Hepatocyte (in vitro differentiated cells): ENCODE measurements at regions not wholly inside any gene's neighbourhood (a gene's known extent, or its start where the extent isn't known, plus 50 kb on each side); places are given as distances from the start of the nearest gene placed in this dataset.

Source experiments
- DNase-seq: peaks from one replicate; pipeline ENCODE4 v3.0.0-alpha.2; 2016; ENCODE audit warnings: low spot score
- H2AFZ ChIP-seq: fragments of 200-600 bp; sonication (generic); 2 replicates; pipeline ENCODE4 v1.6.0; 2016; ENCODE audit warnings: antibody characterized with exemption, mild to moderate bottlenecking
- H3K27ac ChIP-seq: fragments of 200-600 bp; sonication (generic); 2 replicates; pipeline ENCODE4 v1.5.1; 2016; ENCODE audit warnings: mild to moderate bottlenecking
- H3K27me3 ChIP-seq: fragments of 200-600 bp; sonication (generic); 2 replicates; pipeline ENCODE4 v1.6.1; 2016
- H3K36me3 ChIP-seq: fragments of 200-600 bp; sonication (generic); replicated peaks from 2 replicates; pipeline ENCODE4 v1.5.1; 2016; ENCODE audit warnings: low read depth; ENCODE audit not compliant: insufficient read depth
- H3K4me1 ChIP-seq: fragments of 200-600 bp; sonication (generic); 2 replicates; pipeline ENCODE4 v1.5.1; 2016; ENCODE audit warnings: mild to moderate bottlenecking, moderate library complexity; ENCODE audit not compliant: insufficient read depth
- H3K4me2 ChIP-seq: fragments of 200-600 bp; sonication (generic); 2 replicates; pipeline ENCODE4 v1.6.0; 2016
- H3K4me3 ChIP-seq: fragments of 200-600 bp; sonication (generic); 2 replicates; pipeline ENCODE4 v1.5.1; 2016; ENCODE audit warnings: mild to moderate bottlenecking
- H3K79me2 ChIP-seq: fragments of 200-600 bp; sonication (generic); 2 replicates; pipeline ENCODE4 v1.6.0; 2017; ENCODE audit warnings: mild to moderate bottlenecking
- H3K9me2 ChIP-seq: fragments of 200-600 bp; sonication (generic); replicated peaks from 2 replicates; pipeline ENCODE4 v1.6.0; 2017; ENCODE audit warnings: mild to moderate bottlenecking; ENCODE audit not compliant: insufficient read depth
- H3K9me3 ChIP-seq: fragments of 200-600 bp; sonication (generic); 2 replicates; pipeline ENCODE4 v1.5.1; 2016; ENCODE audit warnings: low read depth, mild to moderate bottlenecking
- H4K20me1 ChIP-seq: fragments of 200-600 bp; sonication (generic); 2 replicates; pipeline ENCODE4 v1.6.0; 2016; ENCODE audit warnings: mild to moderate bottlenecking; ENCODE audit not compliant: insufficient read depth, poor library complexity, severe bottlenecking
- EZH2 ChIP-seq: fragments of 200-600 bp; sonication (generic); IDR thresholded peaks from 2 replicates; pipeline ENCODE4 v1.6.1; 2016; ENCODE audit warnings: antibody characterized with exemption, mild to moderate bottlenecking, borderline replicate concordance
- EZH2phosphoT487 ChIP-seq: fragments of 200-600 bp; sonication (generic); IDR thresholded peaks from one replicate; pipeline ENCODE4 v1.6.1; 2018; ENCODE audit warnings: antibody characterized with exemption, mild to moderate bottlenecking, low read depth, moderate library complexity; ENCODE audit not compliant: unreplicated experiment, severe bottlenecking
- WGBS: methylation state at CpG from one replicate; pipeline ENCODE4 v1.1.6; 2016; ENCODE audit warnings: low lambda C conversion rate; ENCODE audit errors: missing lambda C conversion rate; 5-methylcytosine and 5-hydroxymethylcytosine counted together
- TF ChIP-seq, protein P1 (sequence below): fragments of 200-600 bp; sonication (generic); IDR thresholded peaks from 2 replicates; pipeline ENCODE4 v1.5.1; 2016; ENCODE audit warnings: antibody characterized with exemption, mild to moderate bottlenecking; ENCODE audit not compliant: poor library complexity

DNA sequence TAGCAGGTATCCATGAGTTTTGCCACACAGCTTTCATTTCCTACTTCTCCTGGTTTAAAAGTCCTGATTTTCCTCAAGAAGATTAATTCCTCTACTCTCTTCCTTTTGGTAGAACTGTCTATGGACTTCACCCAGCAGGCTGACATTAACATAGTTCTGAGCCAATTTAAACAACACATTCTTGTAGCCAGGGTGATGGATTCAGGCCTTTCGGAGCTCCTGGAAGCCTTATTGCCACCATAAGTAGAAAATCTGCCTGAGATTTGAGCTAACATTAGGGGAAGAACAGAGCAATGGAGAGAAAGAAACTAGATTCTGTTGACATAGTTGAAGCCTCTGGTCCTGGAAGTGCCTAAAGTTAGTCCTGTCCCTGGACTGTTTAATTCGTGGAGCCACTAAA lies 449.8 kb downstream of the TAFA4 start:
- Histone ChIP-seq H3K9me2 (no peaks in the 10 kb centered on the region), H4K20me1 (no peaks in the 10 kb centered on the region), H3K36me3 (no peaks in the 10 kb centered on the region), H3K4me1 (no peaks in the 10 kb centered on the region), H2AFZ (no peak overlapping the region), H3K4me3 (no peak overlapping the region), H3K4me2 (no peak overlapping the region), H3K79me2 (no peaks in the 10 kb centered on the region), H3K27me3 (no peaks in the 10 kb centered on the region), H3K9me3 (no peaks in the 10 kb centered on the region), H3K27ac (no peak overlapping the region)
- 90% methylated on average over 2 of the region's 2 CpGs for WGBS
- no peak for DNase-seq
- TF ChIP-seq, protein P1, sequence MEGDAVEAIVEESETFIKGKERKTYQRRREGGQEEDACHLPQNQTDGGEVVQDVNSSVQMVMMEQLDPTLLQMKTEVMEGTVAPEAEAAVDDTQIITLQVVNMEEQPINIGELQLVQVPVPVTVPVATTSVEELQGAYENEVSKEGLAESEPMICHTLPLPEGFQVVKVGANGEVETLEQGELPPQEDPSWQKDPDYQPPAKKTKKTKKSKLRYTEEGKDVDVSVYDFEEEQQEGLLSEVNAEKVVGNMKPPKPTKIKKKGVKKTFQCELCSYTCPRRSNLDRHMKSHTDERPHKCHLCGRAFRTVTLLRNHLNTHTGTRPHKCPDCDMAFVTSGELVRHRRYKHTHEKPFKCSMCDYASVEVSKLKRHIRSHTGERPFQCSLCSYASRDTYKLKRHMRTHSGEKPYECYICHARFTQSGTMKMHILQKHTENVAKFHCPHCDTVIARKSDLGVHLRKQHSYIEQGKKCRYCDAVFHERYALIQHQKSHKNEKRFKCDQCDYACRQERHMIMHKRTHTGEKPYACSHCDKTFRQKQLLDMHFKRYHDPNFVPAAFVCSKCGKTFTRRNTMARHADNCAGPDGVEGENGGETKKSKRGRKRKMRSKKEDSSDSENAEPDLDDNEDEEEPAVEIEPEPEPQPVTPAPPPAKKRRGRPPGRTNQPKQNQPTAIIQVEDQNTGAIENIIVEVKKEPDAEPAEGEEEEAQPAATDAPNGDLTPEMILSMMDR = no peak
- TF ChIP-seq EZH2phosphoT487 = no peak
- TF ChIP-seq EZH2 = no peak

DNA sequence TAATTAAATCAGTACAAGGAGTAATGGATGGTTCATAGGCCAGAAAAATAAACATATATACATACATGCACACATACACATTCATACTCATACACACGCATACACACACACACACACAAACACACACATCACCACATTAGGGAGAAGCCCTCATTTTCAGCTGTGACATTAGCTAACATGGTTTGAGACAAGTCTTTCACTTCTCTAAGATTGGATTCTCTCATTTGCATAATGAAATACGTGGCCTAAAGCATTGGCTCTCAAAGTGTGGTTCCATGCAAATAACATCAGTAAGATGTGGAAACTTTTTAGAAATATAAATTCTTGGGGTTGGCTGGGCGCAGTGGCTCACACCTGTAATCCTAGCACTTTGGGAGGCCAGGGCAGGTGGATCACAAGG lies 452.6 kb downstream of the TAFA4 start:
- no peaks in the 10 kb centered on the region for H4K20me1 ChIP-seq
- no peak overlapping the region for H3K27ac ChIP-seq
- no peak for DNase-seq
- no peaks in the 10 kb centered on the region for H3K79me2 ChIP-seq
- TF ChIP-seq, protein P1 = no peak
- TF ChIP-seq EZH2phosphoT487 (no peak), EZH2 (no peak)
- H3K27me3 ChIP-seq = no peaks in the 10 kb centered on the region
- H3K4me3 ChIP-seq = no peak overlapping the region
- H3K4me2 ChIP-seq = no peak overlapping the region
- H3K4me1 ChIP-seq = no peaks in the 10 kb centered on the region
- no peak overlapping the region for H2AFZ ChIP-seq
- no peaks in the 10 kb centered on the region for H3K36me3 ChIP-seq
- H3K9me2 ChIP-seq = no peaks in the 10 kb centered on the region
- no peaks in the 10 kb centered on the region for H3K9me3 ChIP-seq
- 98% methylated on average over 3 of the region's 3 CpGs for WGBS

DNA sequence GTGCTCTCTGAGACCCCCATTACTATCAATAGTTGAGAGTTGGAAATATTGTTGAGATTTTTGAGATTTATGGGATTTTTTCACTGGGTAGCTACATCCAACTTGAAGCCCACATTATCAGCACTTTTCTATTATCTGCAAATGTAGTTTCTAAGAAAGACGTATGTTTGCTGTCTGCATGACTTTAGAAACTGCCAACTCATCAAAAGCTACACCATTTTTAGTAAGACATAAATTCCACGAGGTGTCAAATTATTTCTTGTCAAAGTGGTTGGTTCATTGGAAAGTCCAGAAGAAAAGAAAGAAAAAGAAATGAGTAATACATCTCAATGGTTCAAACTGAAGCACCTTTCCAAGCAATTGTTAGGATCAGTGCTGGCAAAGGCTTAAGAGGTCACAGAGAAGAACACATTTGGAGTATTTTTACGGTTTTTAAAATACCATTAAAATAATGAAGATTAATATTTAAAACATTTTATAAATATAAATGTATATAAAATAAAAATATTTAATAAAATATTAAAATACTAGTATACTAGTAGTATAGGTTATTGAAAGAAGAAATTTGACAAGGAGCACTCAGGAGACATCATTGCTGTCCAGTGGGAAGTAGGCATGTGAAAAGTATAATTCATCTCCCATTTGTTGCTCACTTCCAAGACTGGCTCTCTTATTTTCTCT lies 463.5 kb downstream of the TAFA4 start:
- H3K9me2 ChIP-seq = no peaks in the 10 kb centered on the region
- H3K4me3 ChIP-seq = no peak overlapping the region
- no peaks in the 10 kb centered on the region for H3K9me3 ChIP-seq
- no peaks in the 10 kb centered on the region for H3K79me2 ChIP-seq
- no peak overlapping the region for H2AFZ ChIP-seq
- WGBS = 89% methylated on average over 3 of the region's 3 CpGs
- no peak overlapping the region for H3K4me2 ChIP-seq
- no peak overlapping the region for H3K27ac ChIP-seq
- H3K27me3 ChIP-seq = no peaks in the 10 kb centered on the region
- H4K20me1 ChIP-seq = no peaks in the 10 kb centered on the region
- DNase-seq = no peak
- H3K4me1 ChIP-seq = no peaks in the 10 kb centered on the region
- H3K36me3 ChIP-seq = no peaks in the 10 kb centered on the region
- TF ChIP-seq EZH2phosphoT487 = no peak
- TF ChIP-seq, protein P1 = no peak
- no peak for TF ChIP-seq EZH2

DNA sequence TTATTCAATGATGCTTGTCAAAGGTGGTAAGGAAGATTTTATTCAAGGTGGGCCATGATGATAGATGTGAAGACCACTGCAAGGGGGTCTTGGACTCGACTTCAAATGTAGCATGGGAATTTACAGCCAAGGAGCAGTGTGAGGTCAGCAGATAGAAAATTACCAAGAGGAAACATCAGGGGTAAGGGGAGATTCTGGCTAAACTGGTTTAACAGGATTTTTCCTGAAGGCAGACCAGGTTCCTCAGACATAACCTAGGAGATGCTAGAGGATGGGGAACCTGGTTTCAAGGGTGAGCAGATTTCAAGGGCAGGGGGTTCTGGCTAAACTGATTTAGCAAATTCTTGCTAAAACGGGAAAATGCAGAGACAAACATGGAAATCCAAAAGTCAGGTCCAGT lies 464.9 kb downstream of the TAFA4 start:
- Histone ChIP-seq H3K27me3 (no peaks in the 10 kb centered on the region), H3K4me3 (no peak overlapping the region), H3K4me1 (no peaks in the 10 kb centered on the region), H3K9me2 (no peaks in the 10 kb centered on the region), H3K4me2 (no peak overlapping the region), H2AFZ (no peak overlapping the region), H3K27ac (no peak overlapping the region), H4K20me1 (no peaks in the 10 kb centered on the region), H3K9me3 (no peaks in the 10 kb centered on the region), H3K79me2 (no peaks in the 10 kb centered on the region), H3K36me3 (no peaks in the 10 kb centered on the region)
- 62% methylated on average over 2 of the region's 2 CpGs for WGBS
- TF ChIP-seq EZH2 = no peak
- no peak for TF ChIP-seq EZH2phosphoT487
- TF ChIP-seq, protein P1 = no peak
- no peak for DNase-seq
